ENCODE measurements at regions not wholly inside any gene's neighbourhood (a gene's known extent, or its start where the extent isn't known, plus 50 kb on each side); places are given as distances from the start of the nearest gene placed in this dataset.

DNA sequence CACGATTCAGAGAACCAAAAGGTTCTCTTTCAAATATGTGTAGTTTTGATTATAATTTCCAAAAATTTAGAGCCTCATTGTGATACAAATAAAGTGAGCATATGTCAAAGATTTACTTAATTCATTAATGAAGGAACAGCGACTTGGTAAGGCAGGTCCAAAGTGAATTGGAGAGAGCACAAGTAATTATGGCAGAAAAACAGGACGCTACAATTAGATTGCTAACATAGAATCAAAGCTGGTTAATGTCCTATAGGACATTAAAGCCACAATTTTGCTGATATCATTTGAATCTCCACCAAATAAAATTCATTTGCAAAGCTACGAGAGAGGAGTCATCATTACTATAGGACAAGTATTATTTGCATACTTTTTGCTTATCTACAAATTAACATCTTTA lies 164.2 kb downstream of the CCER1 start:
- Histone ChIP-seq H3K9ac (ENCODE audit: low read depth in 1 of 2, low read length in 2 of 2) (no peak overlapping the region), H3K27ac (ENCODE audit: low read depth in 1 of 2, low read length in 2 of 2) (no peak overlapping the region), H3K4me1 (ENCODE audit: control insufficient read depth in 4 of 4, insufficient read depth in 4 of 4, low read length in 3 of 4) (peaks cover 0 to 5% (median under 1%) of the 10 kb centered on the region in 4 donors), H3K4me3 (ENCODE audit: low read depth in 1 of 3, low read length in 3 of 3) (no peak overlapping the region), H3K9me3 (ENCODE audit: control insufficient read depth in 4 of 4, low read length in 3 of 4) (no peaks in the 10 kb centered on the region), H3K27me3 (ENCODE audit: control insufficient read depth in 4 of 4, insufficient read depth in 4 of 4, low read length in 3 of 4) (no peaks in the 10 kb centered on the region), H3K36me3 (ENCODE audit: control insufficient read depth in 4 of 4, insufficient read depth in 3 of 4, low read depth in 1 of 4, low read length in 3 of 4) (no peaks in the 10 kb centered on the region)
- TF ChIP-seq FOXA1 (IDR thresholded peaks at IDR 0.05) (no peak), SP1 (IDR thresholded peaks at IDR 0.05) (no peak), NR2F2 (IDR thresholded peaks at IDR 0.05) (no peak), RXRA (IDR thresholded peaks at IDR 0.05) (no peak), HNF4G (IDR thresholded peaks at IDR 0.05) (no peak), GABPA (IDR thresholded peaks at IDR 0.05 in 1 of 2, conservative IDR thresholded peaks at IDR 0.05 in 1 of 2) (no peak), YY1 (IDR thresholded peaks at IDR 0.05) (no peak), TAF1 (conservative IDR thresholded peaks at IDR 0.05) (no peak), FOXA2 (IDR thresholded peaks at IDR 0.05) (no peak), EGR1 (IDR thresholded peaks at IDR 0.05; ENCODE audit: low read depth in 2 of 2) (no peak), RAD21 (IDR thresholded peaks at IDR 0.05) (no peak), JUND (IDR thresholded peaks at IDR 0.05) (no peak), HNF4A (conservative IDR thresholded peaks at IDR 0.05) (no peak)
- TF ChIP-seq, protein P1, sequence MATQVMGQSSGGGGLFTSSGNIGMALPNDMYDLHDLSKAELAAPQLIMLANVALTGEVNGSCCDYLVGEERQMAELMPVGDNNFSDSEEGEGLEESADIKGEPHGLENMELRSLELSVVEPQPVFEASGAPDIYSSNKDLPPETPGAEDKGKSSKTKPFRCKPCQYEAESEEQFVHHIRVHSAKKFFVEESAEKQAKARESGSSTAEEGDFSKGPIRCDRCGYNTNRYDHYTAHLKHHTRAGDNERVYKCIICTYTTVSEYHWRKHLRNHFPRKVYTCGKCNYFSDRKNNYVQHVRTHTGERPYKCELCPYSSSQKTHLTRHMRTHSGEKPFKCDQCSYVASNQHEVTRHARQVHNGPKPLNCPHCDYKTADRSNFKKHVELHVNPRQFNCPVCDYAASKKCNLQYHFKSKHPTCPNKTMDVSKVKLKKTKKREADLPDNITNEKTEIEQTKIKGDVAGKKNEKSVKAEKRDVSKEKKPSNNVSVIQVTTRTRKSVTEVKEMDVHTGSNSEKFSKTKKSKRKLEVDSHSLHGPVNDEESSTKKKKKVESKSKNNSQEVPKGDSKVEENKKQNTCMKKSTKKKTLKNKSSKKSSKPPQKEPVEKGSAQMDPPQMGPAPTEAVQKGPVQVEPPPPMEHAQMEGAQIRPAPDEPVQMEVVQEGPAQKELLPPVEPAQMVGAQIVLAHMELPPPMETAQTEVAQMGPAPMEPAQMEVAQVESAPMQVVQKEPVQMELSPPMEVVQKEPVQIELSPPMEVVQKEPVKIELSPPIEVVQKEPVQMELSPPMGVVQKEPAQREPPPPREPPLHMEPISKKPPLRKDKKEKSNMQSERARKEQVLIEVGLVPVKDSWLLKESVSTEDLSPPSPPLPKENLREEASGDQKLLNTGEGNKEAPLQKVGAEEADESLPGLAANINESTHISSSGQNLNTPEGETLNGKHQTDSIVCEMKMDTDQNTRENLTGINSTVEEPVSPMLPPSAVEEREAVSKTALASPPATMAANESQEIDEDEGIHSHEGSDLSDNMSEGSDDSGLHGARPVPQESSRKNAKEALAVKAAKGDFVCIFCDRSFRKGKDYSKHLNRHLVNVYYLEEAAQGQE (IDR thresholded peaks at IDR 0.05) = no peak
- TF ChIP-seq, protein P2, sequence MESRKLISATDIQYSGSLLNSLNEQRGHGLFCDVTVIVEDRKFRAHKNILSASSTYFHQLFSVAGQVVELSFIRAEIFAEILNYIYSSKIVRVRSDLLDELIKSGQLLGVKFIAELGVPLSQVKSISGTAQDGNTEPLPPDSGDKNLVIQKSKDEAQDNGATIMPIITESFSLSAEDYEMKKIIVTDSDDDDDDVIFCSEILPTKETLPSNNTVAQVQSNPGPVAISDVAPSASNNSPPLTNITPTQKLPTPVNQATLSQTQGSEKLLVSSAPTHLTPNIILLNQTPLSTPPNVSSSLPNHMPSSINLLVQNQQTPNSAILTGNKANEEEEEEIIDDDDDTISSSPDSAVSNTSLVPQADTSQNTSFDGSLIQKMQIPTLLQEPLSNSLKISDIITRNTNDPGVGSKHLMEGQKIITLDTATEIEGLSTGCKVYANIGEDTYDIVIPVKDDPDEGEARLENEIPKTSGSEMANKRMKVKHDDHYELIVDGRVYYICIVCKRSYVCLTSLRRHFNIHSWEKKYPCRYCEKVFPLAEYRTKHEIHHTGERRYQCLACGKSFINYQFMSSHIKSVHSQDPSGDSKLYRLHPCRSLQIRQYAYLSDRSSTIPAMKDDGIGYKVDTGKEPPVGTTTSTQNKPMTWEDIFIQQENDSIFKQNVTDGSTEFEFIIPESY (IDR thresholded peaks at IDR 0.05) = no peak
- TF ChIP-seq, protein P3, sequence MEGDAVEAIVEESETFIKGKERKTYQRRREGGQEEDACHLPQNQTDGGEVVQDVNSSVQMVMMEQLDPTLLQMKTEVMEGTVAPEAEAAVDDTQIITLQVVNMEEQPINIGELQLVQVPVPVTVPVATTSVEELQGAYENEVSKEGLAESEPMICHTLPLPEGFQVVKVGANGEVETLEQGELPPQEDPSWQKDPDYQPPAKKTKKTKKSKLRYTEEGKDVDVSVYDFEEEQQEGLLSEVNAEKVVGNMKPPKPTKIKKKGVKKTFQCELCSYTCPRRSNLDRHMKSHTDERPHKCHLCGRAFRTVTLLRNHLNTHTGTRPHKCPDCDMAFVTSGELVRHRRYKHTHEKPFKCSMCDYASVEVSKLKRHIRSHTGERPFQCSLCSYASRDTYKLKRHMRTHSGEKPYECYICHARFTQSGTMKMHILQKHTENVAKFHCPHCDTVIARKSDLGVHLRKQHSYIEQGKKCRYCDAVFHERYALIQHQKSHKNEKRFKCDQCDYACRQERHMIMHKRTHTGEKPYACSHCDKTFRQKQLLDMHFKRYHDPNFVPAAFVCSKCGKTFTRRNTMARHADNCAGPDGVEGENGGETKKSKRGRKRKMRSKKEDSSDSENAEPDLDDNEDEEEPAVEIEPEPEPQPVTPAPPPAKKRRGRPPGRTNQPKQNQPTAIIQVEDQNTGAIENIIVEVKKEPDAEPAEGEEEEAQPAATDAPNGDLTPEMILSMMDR (IDR thresholded peaks at IDR 0.05; ENCODE audit: low read depth, low read length, missing input control) = no peak
- TF ChIP-seq, protein P4, sequence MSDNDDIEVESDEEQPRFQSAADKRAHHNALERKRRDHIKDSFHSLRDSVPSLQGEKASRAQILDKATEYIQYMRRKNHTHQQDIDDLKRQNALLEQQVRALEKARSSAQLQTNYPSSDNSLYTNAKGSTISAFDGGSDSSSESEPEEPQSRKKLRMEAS (IDR thresholded peaks at IDR 0.05) = no peak
- TF ChIP-seq, protein P5, sequence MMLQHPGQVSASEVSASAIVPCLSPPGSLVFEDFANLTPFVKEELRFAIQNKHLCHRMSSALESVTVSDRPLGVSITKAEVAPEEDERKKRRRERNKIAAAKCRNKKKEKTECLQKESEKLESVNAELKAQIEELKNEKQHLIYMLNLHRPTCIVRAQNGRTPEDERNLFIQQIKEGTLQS (IDR thresholded peaks at IDR 0.05) = no peak
- 78% methylated on average over 4 of the region's 4 CpGs for WGBS
- DNase-seq (ENCODE audit: low spot score) = no peak
